T-helper 2 cell treated with Interferon-gamma antibody and Interleukin-4, amounts not matched to agents 100 ng/mL and 5 ng/mL, for 36 hours (primary cell): ENCODE measurements at regions not wholly inside any gene's neighbourhood (a gene's known extent, or its start where the extent isn't known, plus 50 kb on each side); places are given as distances from the start of the nearest gene placed in this dataset.

Experiments used
- intact Hi-C: fragments of 100-400 bp; cut with micrococcal nuclease; formaldehyde crosslinking; loops from one replicate; pipeline ENCODE4 v1.15.1; 2023

DNA sequence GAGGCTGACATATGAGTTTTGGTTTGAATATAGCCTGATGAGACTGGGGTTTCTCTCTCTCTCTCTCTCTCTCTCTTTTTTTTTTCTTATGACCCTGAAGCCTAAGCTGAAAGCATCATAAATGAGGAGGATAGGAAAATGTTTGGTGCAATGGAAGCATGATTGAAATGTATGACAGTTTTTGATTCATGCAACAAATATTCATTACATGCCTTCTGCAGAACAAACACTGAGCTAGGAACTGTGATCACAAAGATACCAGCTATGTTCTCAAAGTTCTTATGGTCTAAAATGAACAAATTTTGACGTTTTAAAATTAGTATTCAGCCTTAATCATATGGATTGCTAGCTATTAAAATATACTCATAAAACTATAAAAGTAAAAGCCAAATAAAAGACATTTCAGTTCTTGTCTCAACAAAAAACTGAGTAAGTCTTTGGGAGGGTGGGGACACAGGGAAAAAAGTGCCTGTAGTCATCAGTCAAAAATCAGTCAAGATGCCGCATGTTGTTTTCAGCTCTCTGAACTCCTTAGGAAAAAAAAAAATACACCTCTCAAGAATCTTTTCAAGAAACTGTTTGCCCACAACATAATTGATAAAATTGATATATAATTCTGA, 57.2 kb downstream of the NKX6-1 start:
- intact Hi-C loops: no loop called here

DNA sequence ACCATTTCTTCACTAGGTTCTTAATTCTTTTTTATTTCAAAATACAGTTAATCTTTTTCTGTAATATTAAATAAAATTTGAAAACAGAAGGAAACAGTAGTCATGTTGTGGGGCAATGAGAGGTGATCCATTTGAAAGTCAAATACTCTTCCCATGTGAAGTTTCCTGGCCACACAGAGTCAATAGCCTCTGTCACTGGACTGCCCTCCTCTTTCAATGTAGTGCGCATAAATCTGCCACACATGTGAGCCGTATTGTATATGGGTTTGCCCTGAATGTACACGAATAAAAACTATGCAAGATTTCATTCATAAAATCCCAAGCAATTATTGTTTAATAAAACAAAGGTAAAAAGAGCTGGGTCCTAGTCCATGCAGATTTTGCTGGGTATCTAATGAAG, 59.1 kb downstream of the NKX6-1 start:
- intact Hi-C loops: no loop called here

- intact Hi-C loops: loop anchor here (1.0 kb wide), 1 partner anchor 49 kb away; no protein-coding TSS in a partner anchor
Measured at GRCh38 chr4:84436812-84437211, 62.3 kb downstream of the NKX6-1 start.

- intact Hi-C loops: no loop called here
Measured at GRCh38 chr4:84434344-84434743, 64.7 kb downstream of the NKX6-1 start.

GRCh38 chr4:84433633-84434222, 65.4 kb downstream of the NKX6-1 start:
- intact Hi-C loops: no loop called here

GRCh38 chr4:84432713-84433112, 66.4 kb downstream of the NKX6-1 start:
- intact Hi-C loops: no loop called here

DNA sequence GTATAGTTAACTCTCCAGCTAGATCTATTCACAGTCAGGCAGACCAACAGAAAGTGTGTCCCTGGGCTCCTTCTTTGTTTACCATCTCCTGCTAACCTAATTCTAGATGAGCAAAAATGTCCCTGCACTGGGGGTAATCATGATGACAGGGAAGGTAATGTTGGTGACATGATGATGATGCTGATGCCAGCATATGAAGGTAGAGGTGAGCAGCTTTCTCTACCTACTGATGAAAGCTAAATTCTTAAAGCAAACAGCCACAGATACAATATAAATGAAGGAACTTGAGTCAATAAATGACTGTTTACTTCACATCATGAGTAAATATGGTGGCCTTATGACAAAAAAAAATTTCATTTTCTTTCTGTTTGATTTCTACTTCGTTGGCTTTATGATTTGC, 78.5 kb downstream of the NKX6-1 start:
- intact Hi-C loops: no loop called here

GRCh38 chr4:84419201-84419600, 79.9 kb downstream of the NKX6-1 start:
- intact Hi-C loops: no loop called here

- intact Hi-C loops: no loop called here
Measured at GRCh38 chr4:84417997-84418709, 80.9 kb downstream of the NKX6-1 start.

DNA sequence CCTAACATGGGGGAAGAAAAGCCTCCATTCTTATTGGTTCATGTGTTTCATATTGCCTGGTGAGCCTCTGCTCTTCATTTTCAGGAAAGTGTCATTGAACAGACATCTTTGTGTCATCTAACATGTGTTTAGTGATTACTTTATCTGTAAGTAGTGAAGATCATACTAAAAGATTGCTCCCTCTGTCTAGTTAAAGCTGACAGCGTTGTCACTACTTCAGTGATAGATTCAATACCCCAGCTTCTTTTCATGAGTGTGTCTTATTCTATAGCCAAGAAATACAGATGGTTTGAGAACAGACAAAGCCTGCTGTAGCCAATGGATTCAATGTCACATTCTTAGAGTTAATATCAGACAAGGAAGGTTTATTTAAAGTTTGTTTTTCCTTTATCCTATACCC, 85.1 kb downstream of the NKX6-1 start:
- intact Hi-C loops: no loop called here

DNA sequence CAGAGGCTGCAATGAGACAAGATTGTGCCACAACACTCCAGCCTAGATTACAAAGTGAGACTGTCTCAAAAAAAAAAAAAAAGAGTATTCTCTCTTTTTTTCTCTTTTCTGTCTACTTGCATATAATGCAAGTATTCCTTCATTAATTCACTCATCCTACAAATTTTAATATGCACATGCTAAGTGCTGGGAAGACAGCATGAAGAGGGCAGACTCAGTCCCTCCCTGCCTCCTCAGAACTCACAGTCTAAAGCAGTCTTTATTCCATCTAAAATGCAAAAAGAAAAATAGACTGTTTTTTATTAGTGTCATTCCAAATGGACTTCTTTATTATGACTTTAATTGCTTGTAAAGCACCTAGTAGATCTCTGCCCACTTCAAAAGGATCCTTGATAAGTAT, 85.6 kb downstream of the NKX6-1 start:
- intact Hi-C loops: no loop called here

- intact Hi-C loops: no loop called here
Measured at GRCh38 chr4:84412062-84412461, 87.0 kb downstream of the NKX6-1 start.

- intact Hi-C loops: no loop called here
Measured at GRCh38 chr4:84407554-84408407, 91.3 kb downstream of the NKX6-1 start.

GRCh38 chr4:84403656-84404055, 95.4 kb downstream of the NKX6-1 start:
- intact Hi-C loops: no loop called here

DNA sequence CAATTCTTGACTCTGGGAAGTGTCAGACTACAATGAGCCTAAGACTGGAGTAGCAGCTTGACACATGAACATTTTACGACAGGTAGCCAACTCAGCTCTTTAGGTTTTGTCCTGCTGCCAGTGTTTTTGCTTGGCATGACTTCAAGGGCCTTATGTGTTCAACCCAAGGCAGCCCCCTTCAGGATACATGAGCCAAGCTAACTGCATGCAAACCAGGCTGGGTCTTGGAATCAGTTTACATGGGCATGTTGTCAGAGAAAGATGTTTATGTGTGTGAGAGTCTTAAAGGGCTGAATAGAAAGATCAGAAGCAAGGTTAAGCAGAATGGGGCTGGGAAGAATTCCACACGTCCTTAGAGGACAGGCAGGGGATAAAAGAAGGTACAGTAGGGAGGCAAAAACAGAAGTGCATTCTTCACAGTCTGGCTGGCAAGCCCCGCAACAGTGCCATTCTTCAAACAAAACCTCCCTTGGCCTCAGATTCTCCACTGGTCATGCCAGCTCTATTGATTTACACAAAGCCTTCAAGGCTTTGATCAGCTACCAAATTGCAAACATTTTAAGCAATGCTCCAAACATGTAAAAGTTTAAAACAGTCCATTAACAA, 97.3 kb downstream of the NKX6-1 start:
- intact Hi-C loops: no loop called here

DNA sequence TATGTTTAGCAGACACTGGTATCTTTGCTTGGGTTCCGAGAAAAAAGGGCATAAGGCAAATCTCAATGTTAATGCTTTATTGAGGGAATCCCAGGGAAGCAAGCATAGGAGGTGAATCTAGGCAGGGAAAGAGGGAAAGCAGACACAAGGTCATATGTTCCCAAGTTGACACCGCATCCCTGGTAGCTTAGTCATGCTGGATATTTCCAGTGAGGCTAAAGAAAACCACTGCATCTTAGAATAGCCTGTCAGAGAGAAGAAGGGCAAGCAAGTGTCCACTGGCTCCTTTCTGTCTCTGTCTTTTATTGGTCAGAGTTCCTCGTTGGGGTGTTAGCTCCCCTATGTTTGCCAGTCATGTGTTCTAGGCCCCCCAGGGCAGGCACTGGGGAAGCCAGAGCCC, 104.7 kb downstream of the NKX6-1 start:
- intact Hi-C loops: no loop called here

GRCh38 chr4:84392951-84393590, 106.0 kb downstream of the NKX6-1 start:
- intact Hi-C loops: no loop called here

DNA sequence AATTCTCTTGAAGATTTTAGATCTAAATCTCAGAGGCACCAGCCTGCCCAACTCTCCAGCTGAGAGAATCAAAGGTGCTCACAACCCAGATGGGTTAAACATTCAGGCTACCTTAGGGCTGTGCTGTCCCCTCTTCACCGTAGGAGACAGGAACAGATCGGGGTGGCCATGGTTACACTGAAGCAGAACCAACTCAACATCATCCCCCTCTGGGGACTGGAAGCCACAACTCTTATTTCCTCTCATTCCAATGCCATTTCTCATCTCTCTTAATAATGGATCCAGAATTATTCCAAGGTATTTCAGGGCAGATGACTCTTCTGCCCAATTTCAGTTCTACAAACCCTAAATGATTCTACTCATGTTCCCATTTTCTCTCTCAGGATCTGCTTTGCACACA, 109.7 kb downstream of the NKX6-1 start:
- intact Hi-C loops: no loop called here

- intact Hi-C loops: no loop called here
Measured at GRCh38 chr4:84385203-84385602, 113.9 kb downstream of the NKX6-1 start.

DNA sequence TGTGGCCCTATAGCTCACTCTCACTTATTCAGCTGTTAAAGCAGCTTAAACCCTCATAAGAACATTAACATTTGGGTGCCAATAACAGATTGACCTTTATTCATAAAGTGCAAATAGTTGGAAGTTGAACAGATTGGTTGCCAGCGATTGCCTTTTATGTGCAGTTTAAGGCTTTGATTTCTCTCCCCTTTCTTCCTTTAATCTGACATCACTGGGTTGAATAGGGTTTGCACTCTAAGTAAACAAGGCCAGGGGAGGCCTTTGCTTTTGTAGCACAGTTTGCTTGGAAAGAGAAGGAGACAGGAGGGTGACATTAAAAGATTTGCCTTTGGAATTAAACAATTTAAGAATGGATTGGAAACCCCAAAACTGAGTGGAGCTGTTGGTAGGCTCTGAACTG, 114.3 kb downstream of the NKX6-1 start:
- intact Hi-C loops: no loop called here

DNA sequence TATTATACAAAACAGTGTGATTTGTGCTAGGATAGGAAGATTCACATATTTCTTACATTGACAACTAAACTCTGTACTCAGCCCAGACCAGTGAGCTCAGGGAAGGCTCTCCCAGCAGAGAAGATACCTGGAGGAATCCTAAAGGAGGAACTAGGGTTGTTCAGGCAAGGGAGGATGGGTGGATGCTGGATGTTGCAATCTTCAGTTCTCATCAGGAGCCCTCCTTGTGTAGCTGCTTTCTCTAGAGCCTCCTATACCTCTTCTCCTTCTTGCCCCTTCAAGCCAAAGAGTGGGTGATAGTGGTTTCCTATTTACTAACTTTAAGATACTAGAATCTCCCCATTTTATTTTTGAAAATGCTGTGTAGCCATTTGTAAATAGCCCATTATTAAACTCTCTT, 117.3 kb downstream of the NKX6-1 start:
- intact Hi-C loops: no loop called here
